T-helper 2 cell treated with Interferon-gamma antibody and Interleukin-4, amounts not matched to agents 5 μg/mL and 100 μg/mL, for 36 hours (primary cell): ENCODE measurements at regions not wholly inside any gene's neighbourhood (a gene's known extent, or its start where the extent isn't known, plus 50 kb on each side); places are given as distances from the start of the nearest gene placed in this dataset.

Experiments
- DNase-seq: peaks from one replicate; pipeline ENCODE4 v3.0.0; 2021; ENCODE audit warnings: low spot score
- H3K27ac Mint-ChIP-seq: one replicate; pipeline ENCODE4 v1.8.0; 2021; ENCODE audit warnings: mild to moderate bottlenecking, mixed read lengths
- H3K27me3 Mint-ChIP-seq: one replicate; pipeline ENCODE4 v1.8.0; 2021; ENCODE audit warnings: low read depth, mixed read lengths
- H3K36me3 Mint-ChIP-seq: one replicate; pipeline ENCODE4 v1.8.0; 2021; ENCODE audit warnings: low read depth, mixed read lengths
- H3K4me1 Mint-ChIP-seq: one replicate; pipeline ENCODE4 v1.8.0; 2021; ENCODE audit warnings: low read depth, mixed read lengths
- H3K4me3 Mint-ChIP-seq: one replicate; pipeline ENCODE4 v1.8.0; 2022; ENCODE audit warnings: mild to moderate bottlenecking, moderate library complexity, mixed read lengths
- H3K9me3 Mint-ChIP-seq: one replicate; pipeline ENCODE4 v1.8.0; 2021; ENCODE audit warnings: mixed read lengths

DNA sequence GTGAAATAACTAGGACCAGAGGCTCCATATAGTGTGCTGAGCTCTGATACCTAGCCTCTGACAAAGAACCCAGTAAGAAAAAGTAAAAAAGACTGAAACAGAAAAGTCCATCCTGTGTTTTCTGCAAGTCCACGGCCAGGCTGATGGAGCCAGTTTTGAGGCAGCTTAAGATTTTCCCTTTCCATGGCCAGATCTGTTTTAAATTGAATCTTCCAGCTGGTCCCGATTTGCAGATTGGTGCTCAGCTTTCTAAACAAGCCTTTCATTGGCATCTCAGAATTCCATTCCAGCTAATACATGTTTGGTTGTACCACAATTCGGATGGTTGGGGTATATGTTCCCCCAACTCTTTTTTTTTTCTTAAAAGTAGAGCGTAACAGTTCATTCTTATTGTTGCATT is 152.0 kb downstream of the DACT1 start:
- no peaks in the 10 kb centered on the region for H3K4me1 Mint-ChIP-seq
- H3K36me3 Mint-ChIP-seq = no peaks in the 10 kb centered on the region
- no peak overlapping the region for H3K27ac Mint-ChIP-seq
- no peak overlapping the region for H3K4me3 Mint-ChIP-seq
- H3K9me3 Mint-ChIP-seq = no peaks in the 10 kb centered on the region
- no peak for DNase-seq
- peaks cover 2% of the 10 kb centered on the region for H3K27me3 Mint-ChIP-seq

GRCh38 chr14:58792416-58792815 is 154.7 kb downstream of the DACT1 start:
- no peak overlapping the region for H3K27ac Mint-ChIP-seq
- no peaks in the 10 kb centered on the region for H3K36me3 Mint-ChIP-seq
- no peak overlapping the region for H3K4me3 Mint-ChIP-seq
- no peak for DNase-seq
- no peaks in the 10 kb centered on the region for H3K4me1 Mint-ChIP-seq
- H3K27me3 Mint-ChIP-seq = peaks cover 2% of the 10 kb centered on the region
- no peaks in the 10 kb centered on the region for H3K9me3 Mint-ChIP-seq

DNA sequence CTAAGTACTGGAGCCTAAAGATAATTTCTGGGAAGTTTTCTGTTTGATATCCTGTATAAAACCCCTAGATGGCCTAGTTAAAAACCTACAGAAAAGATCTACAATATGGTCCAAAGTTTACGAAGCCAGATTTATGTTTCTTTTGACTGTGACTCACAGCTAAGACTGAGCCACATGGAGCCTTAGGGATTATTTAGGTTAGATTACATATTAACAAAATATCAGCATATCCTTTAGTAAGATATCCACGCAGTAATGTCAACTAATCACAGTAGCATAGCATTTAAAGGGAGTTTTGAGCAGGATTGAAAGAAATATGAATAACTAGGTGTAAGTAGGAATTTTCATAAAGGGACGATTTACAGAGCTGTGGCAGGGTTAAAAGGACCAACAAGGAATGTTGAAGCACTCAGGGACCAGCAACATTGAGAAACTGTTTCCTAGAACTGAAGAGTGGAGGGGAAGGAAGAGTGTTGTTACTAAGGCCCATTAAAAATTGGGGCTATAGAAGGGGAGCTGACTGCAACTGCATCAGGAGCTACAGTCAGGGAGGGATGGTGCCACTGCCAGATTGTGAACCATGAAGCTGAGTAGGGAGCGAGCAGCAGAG is 155.5 kb downstream of the DACT1 start:
- DNase-seq = no peak
- Mint-ChIP-seq H3K4me1 (no peaks in the 10 kb centered on the region), H3K27ac (no peak overlapping the region), H3K9me3 (no peaks in the 10 kb centered on the region), H3K36me3 (no peaks in the 10 kb centered on the region), H3K4me3 (no peak overlapping the region), H3K27me3 (peaks cover 2% of the 10 kb centered on the region)

GRCh38 chr14:58794993-58795762 is 157.4 kb downstream of the DACT1 start:
- no peak for DNase-seq
- H3K27me3 Mint-ChIP-seq = peaks cover 2% of the 10 kb centered on the region
- H3K9me3 Mint-ChIP-seq = no peaks in the 10 kb centered on the region
- no peak overlapping the region for H3K27ac Mint-ChIP-seq
- no peak overlapping the region for H3K4me3 Mint-ChIP-seq
- H3K36me3 Mint-ChIP-seq = no peaks in the 10 kb centered on the region
- no peaks in the 10 kb centered on the region for H3K4me1 Mint-ChIP-seq

DNA sequence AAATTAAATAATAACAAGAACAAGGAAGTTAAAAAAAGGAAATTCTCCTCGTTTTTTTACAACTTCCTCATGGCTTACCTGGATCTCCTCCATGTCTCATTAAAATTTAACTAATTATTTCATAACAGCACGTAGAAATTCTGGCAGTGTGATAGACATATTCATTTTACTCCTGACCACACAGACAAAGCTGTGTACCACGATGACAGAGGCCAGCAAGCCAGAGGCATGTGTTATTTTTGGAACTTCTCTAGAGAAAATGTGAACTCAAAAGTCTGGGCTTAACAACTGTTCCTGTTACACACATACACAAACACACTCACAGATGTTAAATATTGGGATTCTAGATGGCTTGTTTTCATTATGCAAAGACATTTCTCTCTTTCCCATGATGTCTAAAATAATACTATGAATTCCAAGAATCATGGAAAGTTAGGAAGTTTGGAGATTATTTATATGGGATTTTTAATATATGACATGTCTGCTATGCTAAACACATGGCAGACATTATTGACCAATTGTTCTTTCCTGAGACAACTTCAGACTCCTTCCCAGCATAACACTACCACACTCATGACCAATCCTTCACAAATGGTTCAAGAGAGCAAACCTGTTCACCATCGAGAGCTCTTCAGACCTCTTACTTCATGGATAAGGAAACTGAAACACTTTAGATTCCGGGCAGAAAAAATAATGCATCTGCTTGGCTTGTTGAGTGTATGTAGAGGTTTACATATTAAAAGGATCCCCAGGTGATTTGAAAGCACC is 158.7 kb downstream of the DACT1 start:
- no peak overlapping the region for H3K27ac Mint-ChIP-seq
- no peaks in the 10 kb centered on the region for H3K4me1 Mint-ChIP-seq
- no peaks in the 10 kb centered on the region for H3K36me3 Mint-ChIP-seq
- no peak for DNase-seq
- H3K4me3 Mint-ChIP-seq = no peak overlapping the region
- H3K9me3 Mint-ChIP-seq = no peaks in the 10 kb centered on the region
- peaks cover 2% of the 10 kb centered on the region for H3K27me3 Mint-ChIP-seq

GRCh38 chr14:58797010-58797429 is 159.3 kb downstream of the DACT1 start:
- Mint-ChIP-seq H3K9me3 (no peaks in the 10 kb centered on the region), H3K27ac (no peak overlapping the region), H3K4me1 (no peaks in the 10 kb centered on the region), H3K4me3 (no peak overlapping the region), H3K27me3 (peaks cover 2% of the 10 kb centered on the region), H3K36me3 (no peaks in the 10 kb centered on the region)
- no peak for DNase-seq

GRCh38 chr14:58798173-58798572 is 160.4 kb downstream of the DACT1 start:
- Mint-ChIP-seq H3K4me1 (no peaks in the 10 kb centered on the region), H3K4me3 (no peak overlapping the region), H3K9me3 (peaks cover 4% of the 10 kb centered on the region)

DNA sequence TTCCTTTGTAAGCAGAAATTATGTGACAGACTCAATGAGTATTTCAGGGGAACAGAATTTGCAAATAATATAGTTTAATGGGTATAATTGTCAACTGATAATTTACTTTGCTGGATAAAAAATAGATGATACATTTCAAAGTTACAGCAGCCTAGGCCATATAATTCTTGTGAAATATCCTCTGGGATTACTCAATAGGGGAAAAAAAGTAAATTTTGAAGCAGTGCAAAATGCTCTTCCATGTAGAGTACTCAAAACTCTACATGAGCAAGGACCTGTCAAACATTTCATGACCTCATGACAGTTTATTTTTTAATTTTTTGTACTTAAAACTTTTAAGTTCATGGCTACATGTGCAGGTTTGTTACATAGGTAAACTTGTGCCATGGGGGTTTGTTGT is 163.3 kb downstream of the DACT1 start:
- H3K4me3 Mint-ChIP-seq = no peak overlapping the region
- H3K27ac Mint-ChIP-seq = no peak overlapping the region
- H3K9me3 Mint-ChIP-seq = peaks cover 8% of the 10 kb centered on the region
- no peak for DNase-seq
- H3K36me3 Mint-ChIP-seq = no peaks in the 10 kb centered on the region
- H3K4me1 Mint-ChIP-seq = no peaks in the 10 kb centered on the region
- H3K27me3 Mint-ChIP-seq = no peaks in the 10 kb centered on the region

More at GRCh38 chr14:58798173-58798572, 160.4 kb downstream of the DACT1 start:
- Mint-ChIP-seq H3K27ac (no peak overlapping the region), H3K36me3 (no peaks in the 10 kb centered on the region), H3K27me3 (peaks cover 2% of the 10 kb centered on the region)
- DNase-seq = no peak

- Mint-ChIP-seq H3K36me3 (no peaks in the 10 kb centered on the region), H3K4me3 (no peak overlapping the region), H3K4me1 (no peaks in the 10 kb centered on the region), H3K27me3 (no peaks in the 10 kb centered on the region), H3K27ac (no peak overlapping the region), H3K9me3 (peaks cover 8% of the 10 kb centered on the region)
- DNase-seq = no peak
These were observed 167.3 kb downstream of the DACT1 start for GRCh38 chr14:58805057-58805456.

DNA sequence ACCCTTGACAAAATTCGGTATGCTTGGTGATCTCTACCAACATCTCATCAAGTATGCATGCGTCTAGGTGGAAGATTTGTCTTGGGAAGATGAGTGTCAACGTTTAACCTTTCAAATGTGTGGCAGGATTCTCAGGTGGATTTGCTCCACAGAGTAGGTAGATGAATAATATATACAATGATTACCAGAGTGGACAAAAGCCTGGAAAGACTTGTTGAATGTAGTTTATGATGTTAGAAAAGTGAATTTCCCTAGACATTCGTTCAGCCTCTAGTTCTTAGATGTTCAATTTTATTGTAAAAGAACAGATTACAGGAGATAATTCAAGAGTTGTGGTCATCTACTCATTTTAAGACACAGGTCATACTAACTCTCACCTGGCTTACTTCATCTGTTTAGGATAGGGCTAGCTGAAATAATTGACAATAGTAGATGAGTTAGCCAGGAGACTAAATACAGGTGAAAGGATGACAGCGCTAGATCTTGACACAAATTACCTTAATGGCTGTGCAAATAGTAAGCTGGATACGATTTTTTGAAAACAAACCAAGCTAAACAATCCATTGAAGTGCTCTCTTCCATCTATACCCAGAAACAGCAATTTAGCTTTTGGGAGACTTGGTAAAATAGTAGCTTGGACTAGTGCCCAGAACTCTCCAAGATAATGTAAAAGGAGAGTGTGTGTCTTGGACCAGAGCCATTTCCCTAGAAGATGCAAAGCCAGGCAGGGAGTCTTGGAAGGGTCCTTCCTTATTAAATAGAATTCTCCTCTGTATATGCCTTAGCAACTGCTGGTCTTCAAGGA is 168.0 kb downstream of the DACT1 start:
- no peaks in the 10 kb centered on the region for H3K27me3 Mint-ChIP-seq
- no peaks in the 10 kb centered on the region for H3K4me1 Mint-ChIP-seq
- no peak overlapping the region for H3K27ac Mint-ChIP-seq
- no peak overlapping the region for H3K4me3 Mint-ChIP-seq
- H3K36me3 Mint-ChIP-seq = no peaks in the 10 kb centered on the region
- DNase-seq = no peak
- H3K9me3 Mint-ChIP-seq = peaks cover 8% of the 10 kb centered on the region

- Mint-ChIP-seq H3K4me1 (no peaks in the 10 kb centered on the region), H3K27ac (no peak overlapping the region), H3K4me3 (no peak overlapping the region)
These were observed 169.4 kb downstream of the DACT1 start for GRCh38 chr14:58807191-58807590.

DNA sequence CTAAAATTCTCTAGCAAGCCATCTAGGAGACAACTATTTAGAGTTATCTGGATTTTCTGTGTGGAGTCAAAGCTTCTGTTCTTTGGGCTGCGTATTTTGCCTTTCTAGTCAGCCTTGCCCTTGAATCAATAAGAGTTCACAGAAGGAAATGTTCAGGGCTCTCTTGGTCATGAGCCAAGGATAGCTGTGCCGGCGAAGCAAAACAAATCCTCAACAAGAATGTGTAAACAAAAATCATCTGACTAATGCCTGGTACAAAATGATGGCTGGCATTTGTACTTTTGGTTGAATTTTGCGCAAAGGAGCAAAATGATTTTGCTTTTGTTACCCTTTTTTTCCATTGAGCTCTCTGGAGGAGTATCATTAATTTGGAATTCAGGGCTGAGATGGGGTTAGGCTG is 171.1 kb downstream of the DACT1 start:
- H3K9me3 Mint-ChIP-seq = peaks cover 4% of the 10 kb centered on the region
- H3K27me3 Mint-ChIP-seq = no peaks in the 10 kb centered on the region
- H3K4me3 Mint-ChIP-seq = no peak overlapping the region
- DNase-seq = no peak
- H3K27ac Mint-ChIP-seq = no peak overlapping the region
- no peaks in the 10 kb centered on the region for H3K4me1 Mint-ChIP-seq
- no peaks in the 10 kb centered on the region for H3K36me3 Mint-ChIP-seq

More at GRCh38 chr14:58807191-58807590, 169.4 kb downstream of the DACT1 start:
- Mint-ChIP-seq H3K9me3 (peaks cover 8% of the 10 kb centered on the region), H3K36me3 (no peaks in the 10 kb centered on the region), H3K27me3 (no peaks in the 10 kb centered on the region)
- no peak for DNase-seq

- DNase-seq = no peak
- Mint-ChIP-seq H3K27me3 (no peaks in the 10 kb centered on the region), H3K36me3 (no peaks in the 10 kb centered on the region), H3K4me3 (no peak overlapping the region), H3K4me1 (no peaks in the 10 kb centered on the region), H3K27ac (no peak overlapping the region), H3K9me3 (no peaks in the 10 kb centered on the region)
These were observed 171.8 kb downstream of the DACT1 start for GRCh38 chr14:58809520-58809919.
